ENCODE measurements at regions not wholly inside any gene's neighbourhood (a gene's known extent, or its start where the extent isn't known, plus 50 kb on each side); places are given as distances from the start of the nearest gene placed in this dataset.

DNA sequence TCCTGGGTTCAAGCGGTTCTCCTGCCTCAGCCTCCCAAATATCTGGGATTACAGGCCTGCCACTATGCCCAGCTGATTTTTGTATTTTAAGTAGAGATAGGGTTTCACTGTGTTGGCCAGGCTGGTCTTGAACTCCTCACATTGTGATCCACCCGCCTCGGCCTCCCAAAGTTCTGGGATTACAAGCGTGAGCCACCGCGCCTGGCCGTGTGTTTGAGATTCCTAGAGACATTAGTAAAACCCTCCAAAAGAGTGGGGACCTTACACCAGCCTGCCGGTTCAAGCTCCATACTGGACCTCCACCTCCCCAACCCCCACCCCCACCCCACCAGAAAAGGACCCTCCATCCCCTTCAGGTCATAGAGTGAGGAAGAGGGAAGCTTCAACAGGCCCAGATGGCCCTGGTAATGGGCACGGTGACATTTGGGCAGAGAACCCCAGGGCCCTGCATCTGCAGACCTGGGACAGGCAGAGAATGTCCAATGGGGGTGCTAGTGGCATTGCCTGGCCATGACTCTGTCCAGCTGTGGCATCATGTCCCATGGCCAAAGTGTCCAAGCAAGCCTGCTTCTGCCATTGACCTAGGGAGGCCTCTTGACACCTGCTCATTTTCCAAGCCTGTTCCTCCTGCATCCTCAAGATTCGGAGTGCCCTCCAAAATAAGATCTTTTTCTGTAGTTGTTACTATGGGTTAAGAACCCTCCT lies 108.9 kb upstream of the KLF13 start:
- H3K27me3 ChIP-seq (ENCODE audit: control insufficient read depth, insufficient read depth, low read length): 0 out of 2 replicates have a peak, but pooled peaks cover 2% of the 10 kb centered on the region
- no peak overlapping the region for H3K4me3 ChIP-seq (ENCODE audit: low read depth, low read length)
- CTCF ChIA-PET: interaction anchor here (2.1 kb wide), 1 partner anchor 271 kb away, joined by 7 read pairs; no protein-coding TSS in a partner anchor
- TF ChIP-seq, protein P1, sequence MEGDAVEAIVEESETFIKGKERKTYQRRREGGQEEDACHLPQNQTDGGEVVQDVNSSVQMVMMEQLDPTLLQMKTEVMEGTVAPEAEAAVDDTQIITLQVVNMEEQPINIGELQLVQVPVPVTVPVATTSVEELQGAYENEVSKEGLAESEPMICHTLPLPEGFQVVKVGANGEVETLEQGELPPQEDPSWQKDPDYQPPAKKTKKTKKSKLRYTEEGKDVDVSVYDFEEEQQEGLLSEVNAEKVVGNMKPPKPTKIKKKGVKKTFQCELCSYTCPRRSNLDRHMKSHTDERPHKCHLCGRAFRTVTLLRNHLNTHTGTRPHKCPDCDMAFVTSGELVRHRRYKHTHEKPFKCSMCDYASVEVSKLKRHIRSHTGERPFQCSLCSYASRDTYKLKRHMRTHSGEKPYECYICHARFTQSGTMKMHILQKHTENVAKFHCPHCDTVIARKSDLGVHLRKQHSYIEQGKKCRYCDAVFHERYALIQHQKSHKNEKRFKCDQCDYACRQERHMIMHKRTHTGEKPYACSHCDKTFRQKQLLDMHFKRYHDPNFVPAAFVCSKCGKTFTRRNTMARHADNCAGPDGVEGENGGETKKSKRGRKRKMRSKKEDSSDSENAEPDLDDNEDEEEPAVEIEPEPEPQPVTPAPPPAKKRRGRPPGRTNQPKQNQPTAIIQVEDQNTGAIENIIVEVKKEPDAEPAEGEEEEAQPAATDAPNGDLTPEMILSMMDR (IDR thresholded peaks at IDR 0.05; ENCODE audit: insufficient read depth, low read depth, low read length): no peak
- no peaks in the 10 kb centered on the region for H3K36me3 ChIP-seq (ENCODE audit: control insufficient read depth, insufficient read depth, low read length)
- no peak for DNase-seq (ENCODE audit: low read depth)
- POLR2A ChIA-PET: no interaction called here

DNA sequence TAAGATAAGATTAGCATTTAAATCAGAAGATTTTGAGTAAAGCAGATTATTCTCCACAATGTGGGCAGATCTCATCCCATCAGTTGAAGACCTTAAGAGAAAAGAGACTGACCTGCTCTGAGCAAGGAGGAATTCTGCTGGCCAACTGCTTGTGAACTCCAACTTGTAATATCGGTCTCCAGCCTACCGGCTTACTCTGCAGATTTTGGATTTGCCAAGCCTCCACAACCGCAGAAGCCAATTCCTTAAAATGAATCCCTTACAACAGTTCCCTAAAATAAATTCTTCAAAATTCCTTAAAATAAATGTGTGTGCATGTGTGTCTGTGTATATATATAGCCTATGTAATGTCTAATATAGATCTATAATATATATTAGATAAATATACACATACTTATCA lies 107.4 kb upstream of the KLF13 start:
- POLR2A ChIA-PET: no interaction called here
- CTCF ChIA-PET: interaction anchor here (2.1 kb wide), 1 partner anchor 269 kb away, joined by 7 read pairs; no protein-coding TSS in a partner anchor
- H3K36me3 ChIP-seq (ENCODE audit: control insufficient read depth, insufficient read depth, low read length): no peaks in the 10 kb centered on the region
- H3K27me3 ChIP-seq (ENCODE audit: control insufficient read depth, insufficient read depth, low read length): 0 out of 2 replicates have a peak, but pooled peaks cover 2% of the 10 kb centered on the region
- TF ChIP-seq, protein P1 (IDR thresholded peaks at IDR 0.05; ENCODE audit: insufficient read depth, low read depth, low read length): no peak
- DNase-seq (ENCODE audit: low read depth): no peak
- no peak overlapping the region for H3K4me3 ChIP-seq (ENCODE audit: low read depth, low read length)

DNA sequence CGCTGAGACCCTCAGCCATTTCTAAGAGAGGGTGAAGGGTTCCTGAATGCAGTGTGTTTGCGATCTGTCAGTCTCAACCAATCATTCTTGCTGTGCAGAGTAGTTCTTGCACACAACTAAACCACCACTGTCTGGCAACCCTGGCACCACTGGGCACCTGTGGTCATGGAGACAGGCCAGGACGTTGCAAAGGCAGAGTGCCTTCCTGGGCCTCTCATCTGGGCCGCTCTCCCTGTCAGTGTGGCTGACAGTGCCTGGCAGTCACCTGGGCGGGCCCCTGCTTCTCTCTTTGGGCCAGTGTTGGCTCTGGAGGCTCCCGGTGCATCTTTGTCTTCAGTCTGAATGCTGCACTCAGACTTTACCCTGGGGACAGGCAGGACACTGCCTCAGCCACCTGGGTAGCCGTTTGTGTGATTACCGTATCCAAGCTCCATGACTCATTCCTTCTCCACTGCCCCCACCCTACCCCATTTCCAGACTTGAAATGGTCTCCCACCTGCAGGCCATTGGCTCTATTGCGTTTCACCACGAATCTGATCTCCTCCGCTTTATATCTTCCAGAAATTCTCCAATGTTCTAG lies 104.6 kb upstream of the KLF13 start:
- TF ChIP-seq, protein P1 (IDR thresholded peaks at IDR 0.05; ENCODE audit: insufficient read depth, low read depth, low read length): no peak
- Histone ChIP-seq H3K36me3 (ENCODE audit: control insufficient read depth, insufficient read depth, low read length) (no peaks in the 10 kb centered on the region), H3K4me3 (ENCODE audit: low read depth, low read length) (no peak overlapping the region), H3K27me3 (ENCODE audit: control insufficient read depth, insufficient read depth, low read length) (peaks cover 4% of the 10 kb centered on the region; the same call in 1 of the 2 replicates)
- DNase-seq (ENCODE audit: low read depth): no peak
- POLR2A ChIA-PET: no interaction called here
- CTCF ChIA-PET: no interaction called here

DNA sequence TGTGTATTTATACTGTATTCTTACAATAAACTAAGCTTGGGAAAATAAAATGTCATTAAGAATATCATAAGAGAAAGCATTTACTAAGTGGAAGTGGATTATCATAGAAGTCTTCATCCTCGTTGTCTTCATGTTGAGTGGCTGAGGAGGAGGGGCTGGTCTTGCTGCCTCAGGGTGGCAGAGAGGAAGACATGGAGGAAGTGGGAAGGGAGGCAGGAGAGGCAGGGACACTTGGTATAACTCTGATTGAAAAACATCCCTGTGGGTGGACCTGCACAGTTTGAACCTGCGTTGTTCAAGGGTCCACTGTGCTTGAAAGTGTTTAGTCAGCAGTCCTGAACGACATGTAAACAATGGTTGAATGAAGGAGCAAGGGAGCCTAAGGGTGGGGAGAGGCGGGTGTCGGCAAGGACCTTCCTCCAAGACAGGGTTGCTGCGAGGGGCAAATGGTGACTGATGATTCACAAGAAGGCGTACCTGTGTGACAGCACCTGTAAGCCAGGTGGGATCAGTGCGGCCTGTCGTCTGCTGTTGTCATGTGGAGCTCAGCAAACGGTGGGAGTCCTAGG lies 103.8 kb upstream of the KLF13 start:
- no peak overlapping the region for H3K4me3 ChIP-seq (ENCODE audit: low read depth, low read length)
- CTCF ChIA-PET: no interaction called here
- DNase-seq (ENCODE audit: low read depth): no peak
- POLR2A ChIA-PET: no interaction called here
- peaks cover 4% of the 10 kb centered on the region; the same call in 1 of the 2 replicates for H3K27me3 ChIP-seq (ENCODE audit: control insufficient read depth, insufficient read depth, low read length)
- no peaks in the 10 kb centered on the region for H3K36me3 ChIP-seq (ENCODE audit: control insufficient read depth, insufficient read depth, low read length)
- TF ChIP-seq, protein P1 (IDR thresholded peaks at IDR 0.05; ENCODE audit: insufficient read depth, low read depth, low read length): no peak
